ENCODE measurements at regions not wholly inside any gene's neighbourhood (a gene's known extent, or its start where the extent isn't known, plus 50 kb on each side); places are given as distances from the start of the nearest gene placed in this dataset.

GRCh38 chr2:60353406-60353800 is 200.1 kb downstream of the BCL11A start:
- Histone ChIP-seq H3K36me3 (ENCODE audit: low read depth) (no peaks in the 10 kb centered on the region), H3K27me3 (ENCODE audit: insufficient read depth, low read depth) (peaks cover 80% of the 10 kb centered on the region), H3K9me3 (ENCODE audit: insufficient read depth, low read depth) (no peaks in the 10 kb centered on the region), H3K9me2 (ENCODE audit: insufficient read depth) (no peaks in the 10 kb centered on the region), H3K27ac (no peak overlapping the region), H3K79me2 (ENCODE audit: low read depth) (no peaks in the 10 kb centered on the region), H4K20me1 (ENCODE audit: insufficient read depth) (no peaks in the 10 kb centered on the region), H3K4me1 (replicated peaks; ENCODE audit: insufficient read depth) (no peaks in the 10 kb centered on the region), H3F3A (ENCODE audit: insufficient read depth, low read depth) (no peaks in the 10 kb centered on the region), H3K4me2 (no peak overlapping the region), H3K4me3 (no peak overlapping the region), H2AFZ (no peak overlapping the region)
- no TSS peak for BruUV-seq (replicated peaks)
- TF ChIP-seq, protein P1, sequence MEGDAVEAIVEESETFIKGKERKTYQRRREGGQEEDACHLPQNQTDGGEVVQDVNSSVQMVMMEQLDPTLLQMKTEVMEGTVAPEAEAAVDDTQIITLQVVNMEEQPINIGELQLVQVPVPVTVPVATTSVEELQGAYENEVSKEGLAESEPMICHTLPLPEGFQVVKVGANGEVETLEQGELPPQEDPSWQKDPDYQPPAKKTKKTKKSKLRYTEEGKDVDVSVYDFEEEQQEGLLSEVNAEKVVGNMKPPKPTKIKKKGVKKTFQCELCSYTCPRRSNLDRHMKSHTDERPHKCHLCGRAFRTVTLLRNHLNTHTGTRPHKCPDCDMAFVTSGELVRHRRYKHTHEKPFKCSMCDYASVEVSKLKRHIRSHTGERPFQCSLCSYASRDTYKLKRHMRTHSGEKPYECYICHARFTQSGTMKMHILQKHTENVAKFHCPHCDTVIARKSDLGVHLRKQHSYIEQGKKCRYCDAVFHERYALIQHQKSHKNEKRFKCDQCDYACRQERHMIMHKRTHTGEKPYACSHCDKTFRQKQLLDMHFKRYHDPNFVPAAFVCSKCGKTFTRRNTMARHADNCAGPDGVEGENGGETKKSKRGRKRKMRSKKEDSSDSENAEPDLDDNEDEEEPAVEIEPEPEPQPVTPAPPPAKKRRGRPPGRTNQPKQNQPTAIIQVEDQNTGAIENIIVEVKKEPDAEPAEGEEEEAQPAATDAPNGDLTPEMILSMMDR (conservative IDR thresholded peaks at IDR 0.05), result no peak
- TF ChIP-seq EZH2 (IDR thresholded peaks at IDR 0.05; ENCODE audit: low read depth), result no peak
- intact Hi-C loops (cut with micrococcal nuclease; ENCODE audit: unreplicated experiment), result no loop called here
- ChIA-PET CTCF (no interaction called here), POLR2A (ENCODE audit: unreplicated experiment) (no interaction called here)
- DNase-seq, result no peak

DNA sequence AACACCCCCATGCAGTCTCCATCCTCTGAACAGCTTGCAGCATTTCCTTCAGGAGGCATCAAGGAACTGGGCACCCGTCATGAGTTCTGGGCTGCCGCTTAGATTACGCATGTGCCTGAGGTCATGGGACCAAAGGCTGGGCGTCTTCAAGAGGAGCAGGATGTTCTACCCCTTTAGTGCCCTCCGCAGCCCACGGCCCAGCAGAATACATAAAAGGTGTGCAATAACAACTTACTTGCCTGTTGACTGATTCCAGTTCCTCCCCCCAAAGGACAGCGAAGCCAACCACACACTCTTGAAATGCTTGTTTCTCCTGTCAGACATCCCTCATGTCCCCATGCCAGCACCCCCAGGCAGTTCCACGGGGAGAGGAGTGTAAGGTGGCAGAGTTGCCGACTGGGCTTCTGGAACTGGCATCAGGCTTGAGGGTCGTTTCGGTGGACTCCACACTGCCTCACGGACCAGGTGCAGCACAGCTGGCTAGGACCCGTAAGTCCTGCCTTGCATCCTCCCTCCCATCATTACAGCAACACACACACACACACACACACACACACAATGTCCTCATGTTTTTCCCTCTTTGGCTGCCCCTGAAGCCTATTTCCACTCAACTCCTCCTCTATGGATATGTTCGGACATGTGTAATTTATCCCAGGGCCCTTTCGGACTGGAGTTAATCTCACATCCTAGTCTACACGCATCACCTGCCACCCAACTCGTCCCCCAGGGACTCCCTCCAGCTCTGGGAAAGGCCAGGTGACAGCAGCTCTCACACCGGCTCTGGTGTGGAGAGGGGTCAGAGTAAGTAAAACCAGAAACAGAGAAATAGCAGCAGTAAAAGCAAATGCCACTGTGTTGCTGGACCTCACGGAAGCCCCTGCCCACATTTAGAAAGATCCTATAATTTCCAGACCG is 200.7 kb downstream of the BCL11A start:
- no TSS peak for BruUV-seq (replicated peaks)
- POLR2A ChIA-PET (ENCODE audit: unreplicated experiment), result no interaction called here
- intact Hi-C loops (cut with micrococcal nuclease; ENCODE audit: unreplicated experiment), result no loop called here

DNA sequence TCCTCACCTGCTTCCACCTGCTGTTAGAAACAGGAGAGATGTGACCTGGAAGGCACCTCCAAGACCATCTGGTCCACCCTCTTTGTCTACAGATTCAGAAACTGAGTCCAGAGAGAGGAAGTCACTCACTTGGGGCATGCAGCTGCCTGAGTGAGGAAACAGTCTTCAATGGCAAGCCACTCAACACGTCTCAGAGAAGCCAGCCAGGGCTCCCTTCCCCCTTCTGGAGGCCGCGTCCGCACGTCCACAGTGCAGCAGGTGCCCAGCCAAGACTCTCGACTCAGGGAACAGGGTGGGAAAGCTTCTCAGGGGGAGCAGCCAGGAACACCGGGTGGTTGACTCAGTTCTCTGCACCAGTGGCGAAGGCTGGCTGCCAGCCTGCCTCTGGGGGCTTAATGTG is 201.7 kb downstream of the BCL11A start:
- Histone ChIP-seq H3K36me3 (ENCODE audit: low read depth) (no peaks in the 10 kb centered on the region), H3K79me2 (ENCODE audit: low read depth) (no peaks in the 10 kb centered on the region), H3K9me2 (ENCODE audit: insufficient read depth) (no peaks in the 10 kb centered on the region), H3K27me3 (ENCODE audit: insufficient read depth, low read depth) (peaks cover 64% of the 10 kb centered on the region), H3K4me3 (no peak overlapping the region), H3F3A (ENCODE audit: insufficient read depth, low read depth) (no peaks in the 10 kb centered on the region), H2AFZ (no peak overlapping the region), H4K20me1 (ENCODE audit: insufficient read depth) (no peaks in the 10 kb centered on the region; the same call in 1 of the 2 replicates), H3K9me3 (ENCODE audit: insufficient read depth, low read depth) (no peaks in the 10 kb centered on the region), H3K4me1 (replicated peaks; ENCODE audit: insufficient read depth) (no peaks in the 10 kb centered on the region), H3K4me2 (no peak overlapping the region), H3K27ac (no peak overlapping the region)
- no peak for DNase-seq
- TF ChIP-seq, protein P1 (conservative IDR thresholded peaks at IDR 0.05), result no peak
- no peak for TF ChIP-seq EZH2 (IDR thresholded peaks at IDR 0.05; ENCODE audit: low read depth)
- ChIA-PET CTCF (no interaction called here), POLR2A (ENCODE audit: unreplicated experiment) (no interaction called here)
- intact Hi-C loops (cut with micrococcal nuclease; ENCODE audit: unreplicated experiment), result no loop called here
- no TSS peak for BruUV-seq (replicated peaks)

More for the DNA sequence above, 200.7 kb downstream of the BCL11A start:
- H2AFZ ChIP-seq, result no peak overlapping the region
- H3F3A ChIP-seq (ENCODE audit: insufficient read depth, low read depth), result no peaks in the 10 kb centered on the region
- H3K9me2 ChIP-seq (ENCODE audit: insufficient read depth), result no peaks in the 10 kb centered on the region
- H3K79me2 ChIP-seq (ENCODE audit: low read depth), result no peaks in the 10 kb centered on the region
- H3K4me1 ChIP-seq (replicated peaks; ENCODE audit: insufficient read depth), result no peaks in the 10 kb centered on the region
- no peak overlapping the region for H3K4me3 ChIP-seq
- DNase-seq, result no peak
- H4K20me1 ChIP-seq (ENCODE audit: insufficient read depth), result no peaks in the 10 kb centered on the region
- no peaks in the 10 kb centered on the region for H3K9me3 ChIP-seq (ENCODE audit: insufficient read depth, low read depth)
- no peak overlapping the region for H3K27ac ChIP-seq
- peaks cover 74% of the 10 kb centered on the region for H3K27me3 ChIP-seq (ENCODE audit: insufficient read depth, low read depth)
- no peak for TF ChIP-seq EZH2 (IDR thresholded peaks at IDR 0.05; ENCODE audit: low read depth)
- TF ChIP-seq, protein P1 (conservative IDR thresholded peaks at IDR 0.05), result no peak
- CTCF ChIA-PET, result no interaction called here
- H3K36me3 ChIP-seq (ENCODE audit: low read depth), result no peaks in the 10 kb centered on the region
- H3K4me2 ChIP-seq, result no peak overlapping the region

All from PC-9 (cell line).